ENCODE measurements at regions not wholly inside any gene's neighbourhood (a gene's known extent, or its start where the extent isn't known, plus 50 kb on each side); places are given as distances from the start of the nearest gene placed in this dataset.

GRCh38 chr4:74692972-74693371 lies 101.4 kb downstream of the BTC start:
- no peak for DNase-seq (ENCODE audit: low read depth)
- TF ChIP-seq CTCF (IDR thresholded peaks at IDR 0.05; ENCODE audit: insufficient read depth, low read depth, low read length, missing control alignments): no peak
- no peak overlapping the region for H3K4me3 ChIP-seq (ENCODE audit: low read depth, low read length)
